ENCODE measurements at regions not wholly inside any gene's neighbourhood (a gene's known extent, or its start where the extent isn't known, plus 50 kb on each side); places are given as distances from the start of the nearest gene placed in this dataset.

DNA sequence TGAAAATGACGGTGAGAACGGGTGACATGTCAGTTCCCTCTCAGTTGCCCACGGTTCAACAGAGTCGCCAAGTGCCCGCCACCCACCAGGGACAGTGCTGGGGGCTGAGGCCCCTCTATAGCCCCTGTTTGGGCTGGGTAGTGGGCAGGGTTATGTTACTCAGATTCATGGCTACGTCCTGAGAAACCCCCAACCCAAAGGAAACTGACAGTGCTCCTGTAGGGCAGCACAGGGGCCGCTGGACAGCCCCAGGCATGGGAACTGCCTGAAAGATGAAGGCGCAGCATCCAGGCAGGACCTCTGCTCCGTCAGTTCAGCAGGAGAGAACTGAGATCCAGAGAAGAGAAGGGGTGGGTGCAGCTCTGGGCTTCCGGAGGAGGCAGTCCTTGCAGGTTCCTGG, 118.9 kb upstream of the PMEPA1 start:
- TF ChIP-seq CTCF (IDR thresholded peaks at IDR 0.05), result no peak

GRCh38 chr20:57826666-57827287, 117.0 kb upstream of the PMEPA1 start:
- Histone ChIP-seq H3K27ac (no peak overlapping the region), H3K9me3 (no peaks in the 10 kb centered on the region), H3K27me3 (peaks cover 0 to under 1% (median 0%) of the 10 kb centered on the region in 7 donors), H3K36me3 (no peaks in the 10 kb centered on the region), H3K4me3 (no peak overlapping the region), H3K4me1 (peaks cover 0 to 23% (median 7%) of the 10 kb centered on the region in 9 donors)
- intact Hi-C loops (cut with DNase I), result no loop called here
- WGBS, 2 donors, result 65 to 72% methylated on average over 12 of the region's 12 CpGs
- DNase-seq (no peak), ATAC-seq (peak in 2 of 8 donors; percentile 35 to 37)
- TF ChIP-seq CTCF (IDR thresholded peaks at IDR 0.05), result no peak

More for the DNA sequence above, 118.9 kb upstream of the PMEPA1 start:
- 94 to 95% methylated on average over 10 of the region's 10 CpGs for WGBS, 2 donors
- no peak overlapping the region for H3K4me3 ChIP-seq
- ATAC-seq, result no peak
- no peak for DNase-seq
- H3K27me3 ChIP-seq, result no peaks in the 10 kb centered on the region
- H3K27ac ChIP-seq, result no peak overlapping the region
- no peaks in the 10 kb centered on the region for H3K9me3 ChIP-seq
- no peaks in the 10 kb centered on the region for H3K36me3 ChIP-seq
- intact Hi-C loops (cut with DNase I), result no loop called here
- H3K4me1 ChIP-seq, result peaks cover 0 to 28% (median 8%) of the 10 kb centered on the region in 9 donors

GRCh38 chr20:57824909-57825308, 115.1 kb upstream of the PMEPA1 start:
- no peaks in the 10 kb centered on the region for H3K9me3 ChIP-seq
- ATAC-seq (no peak), DNase-seq (no peak)
- H3K4me3 ChIP-seq, result no peak overlapping the region
- H3K27ac ChIP-seq, result no peak overlapping the region
- peaks cover 0 to 15% (median 0%) of the 10 kb centered on the region in 9 donors for H3K4me1 ChIP-seq
- intact Hi-C loops (cut with DNase I), result no loop called here
- no peaks in the 10 kb centered on the region for H3K36me3 ChIP-seq
- no peak for TF ChIP-seq CTCF (IDR thresholded peaks at IDR 0.05)
- H3K27me3 ChIP-seq, result peaks cover 0 to 6% (median 0%) of the 10 kb centered on the region in 7 donors
- WGBS, 2 donors, result 95 to 96% methylated on average over 6 of the region's 6 CpGs

GRCh38 chr20:57821935-57822334, 112.1 kb upstream of the PMEPA1 start:
- TF ChIP-seq CTCF (IDR thresholded peaks at IDR 0.05), result no peak
- no peak overlapping the region for H3K4me3 ChIP-seq
- no peak for ATAC-seq
- H3K9me3 ChIP-seq, result no peaks in the 10 kb centered on the region
- peaks cover 0 to 15% (median 0%) of the 10 kb centered on the region in 9 donors for H3K4me1 ChIP-seq
- intact Hi-C loops (cut with DNase I), result no loop called here
- DNase-seq, result no peak
- WGBS, 2 donors, result 83 to 84% methylated on average over 4 of the region's 4 CpGs
- H3K27ac ChIP-seq, result no peak overlapping the region
- H3K36me3 ChIP-seq, result no peaks in the 10 kb centered on the region
- H3K27me3 ChIP-seq, result peaks cover 0 to 11% (median 6%) of the 10 kb centered on the region in 7 donors

Data from heart right ventricle (tissue), 16 donors.